Naive thymus-derived CD8-positive, alpha-beta T cell (primary cell): ENCODE measurements at regions not wholly inside any gene's neighbourhood (a gene's known extent, or its start where the extent isn't known, plus 50 kb on each side); places are given as distances from the start of the nearest gene placed in this dataset.

Experiments
- ATAC-seq, 2 donors: fragments of 150-1000 bp; cut with Tn5 transposase in 1 of 2; sonication (Bioruptor Pico), chemical (Tn5 transposase) in 1 of 2; 1 replicate in 1 of 2; 2 replicates in 1 of 2; pipeline ENCODE4 v1.10.0; 2021; ENCODE audit warnings: mild to moderate bottlenecking in 2 of 2, moderate library complexity in 2 of 2
- POLR2A ChIA-PET: fragments of 350-600 bp; sonication (Branson Sonifier 250); formaldehyde crosslinking; loops from one replicate; lab custom pipeline; 2021; ENCODE audit warnings: antibody characterized with exemption; lab: Charles Lee
- DNase-seq, 10 donors: peaks; one replicate each; pipeline versions ENCODE4 v3.0.0 to v3.0.0-alpha.2; 2020 to 2022
- H3K27ac Mint-ChIP-seq, 10 donors: one replicate each; pipeline ENCODE4 v1.8.0; 2020 to 2022; ENCODE audit warnings: mild to moderate bottlenecking in 10 of 10, mixed read lengths in 10 of 10, moderate library complexity in 4 of 10, inconsistent platforms in 1 of 10
- H3K27me3 Mint-ChIP-seq, 5 donors: one replicate each; pipeline ENCODE4 v1.8.0; 2021 to 2022; ENCODE audit warnings: mixed read lengths in 5 of 5
- H3K36me3 Mint-ChIP-seq, 3 donors: one replicate each; pipeline ENCODE4 v1.8.0; 2020 to 2022; ENCODE audit warnings: mixed read lengths in 3 of 3, mild to moderate bottlenecking in 2 of 3, inconsistent platforms in 1 of 3
- H3K4me1 Mint-ChIP-seq, 4 donors: one replicate each; pipeline ENCODE4 v1.8.0; 2021 to 2022; ENCODE audit warnings: mixed read lengths in 4 of 4
- H3K4me3 Mint-ChIP-seq, 10 donors: one replicate each; pipeline ENCODE4 v1.8.0; 2020 to 2022; ENCODE audit warnings: mild to moderate bottlenecking in 10 of 10, mixed read lengths in 10 of 10, moderate library complexity in 6 of 10, inconsistent platforms in 1 of 10
- H3K9me3 Mint-ChIP-seq, 9 donors: one replicate each; pipeline ENCODE4 v1.8.0; 2020 to 2022; ENCODE audit warnings: mixed read lengths in 9 of 9, mild to moderate bottlenecking in 3 of 9, inconsistent platforms in 1 of 9, moderate library complexity in 1 of 9

GRCh38 chr6:44569131-44569530 is 181.6 kb downstream of the CDC5L start:
- Mint-ChIP-seq H3K27me3 (peaks cover 3 to 13% (median 7%) of the 10 kb centered on the region in 5 donors), H3K4me1 (peaks cover 0 to 3% (median 0%) of the 10 kb centered on the region in 4 donors), H3K9me3 (no peaks in the 10 kb centered on the region), H3K4me3 (no peak overlapping the region), H3K27ac (no peak overlapping the region), H3K36me3 (peaks cover 0 to 2% (median 0%) of the 10 kb centered on the region in 3 donors)
- ATAC-seq (no peak), DNase-seq (no peak)
- POLR2A ChIA-PET: no interaction called here

- Mint-ChIP-seq H3K4me1 (peaks cover 0 to 3% (median 0%) of the 10 kb centered on the region in 4 donors), H3K4me3 (no peak overlapping the region), H3K36me3 (peaks cover 0 to 2% (median 0%) of the 10 kb centered on the region in 3 donors), H3K9me3 (no peaks in the 10 kb centered on the region), H3K27ac (no peak overlapping the region), H3K27me3 (peaks cover 3 to 13% (median 7%) of the 10 kb centered on the region in 5 donors)
- no peak for DNase-seq
- POLR2A ChIA-PET: no interaction called here
- ATAC-seq: no peak
These were observed 182.5 kb downstream of the CDC5L start for GRCh38 chr6:44569931-44570385.

DNA sequence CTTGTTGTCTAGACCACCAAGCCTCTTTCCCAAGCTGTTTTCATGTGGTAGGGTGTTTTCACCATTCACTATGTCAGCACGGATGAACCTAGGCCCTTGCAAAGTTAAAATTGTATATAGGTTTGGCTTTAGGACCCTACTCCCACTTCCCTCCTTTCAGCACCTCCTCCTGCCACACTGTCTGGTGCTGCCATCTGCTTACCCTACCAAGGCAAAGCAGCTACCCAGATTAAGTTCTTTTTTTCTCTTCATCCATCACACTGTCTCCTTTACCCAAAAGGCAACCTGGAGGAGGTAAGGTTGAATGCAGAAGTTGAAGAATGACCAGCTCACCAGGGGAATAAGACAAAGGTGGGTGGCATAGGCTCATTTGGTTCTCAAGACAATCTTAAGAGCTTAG is 184.0 kb downstream of the CDC5L start:
- Mint-ChIP-seq H3K27ac (no peak overlapping the region), H3K4me1 (peaks cover 0 to 3% (median 0%) of the 10 kb centered on the region in 4 donors), H3K36me3 (peaks cover 0 to 2% (median 0%) of the 10 kb centered on the region in 3 donors), H3K4me3 (no peak overlapping the region), H3K27me3 (peaks cover 4 to 13% (median 7%) of the 10 kb centered on the region in 5 donors), H3K9me3 (no peaks in the 10 kb centered on the region)
- no peak for DNase-seq
- no peak for ATAC-seq
- POLR2A ChIA-PET: no interaction called here

DNA sequence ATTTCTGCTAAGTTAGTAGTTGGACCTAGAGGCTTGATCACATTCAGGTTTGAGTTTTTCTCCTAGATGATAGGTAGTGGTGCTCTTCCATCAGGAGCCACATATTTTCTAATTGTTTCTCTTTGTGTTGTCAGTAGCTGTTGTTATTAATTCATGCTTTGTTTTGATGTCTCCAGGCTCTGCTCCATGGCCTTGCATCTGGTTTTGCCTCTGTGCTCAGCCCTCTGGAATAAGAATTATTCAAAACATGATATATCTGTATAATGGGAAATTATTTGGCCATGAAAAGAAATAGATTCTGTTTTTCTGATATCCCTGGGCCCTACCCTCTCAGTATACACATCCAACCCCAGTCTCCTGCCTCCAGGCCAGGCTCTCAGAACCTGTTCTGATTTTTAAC is 184.8 kb downstream of the CDC5L start:
- peaks cover 0 to 2% (median 0%) of the 10 kb centered on the region in 3 donors for H3K36me3 Mint-ChIP-seq
- peaks cover 4 to 17% (median 7%) of the 10 kb centered on the region in 5 donors for H3K27me3 Mint-ChIP-seq
- DNase-seq (no peak), ATAC-seq (no peak)
- POLR2A ChIA-PET: no interaction called here
- no peak overlapping the region for H3K4me3 Mint-ChIP-seq
- H3K9me3 Mint-ChIP-seq: no peaks in the 10 kb centered on the region
- H3K4me1 Mint-ChIP-seq: peaks cover 0 to 3% (median 0%) of the 10 kb centered on the region in 4 donors
- H3K27ac Mint-ChIP-seq: no peak overlapping the region

GRCh38 chr6:44575644-44576043 is 188.1 kb downstream of the CDC5L start:
- Mint-ChIP-seq H3K9me3 (no peaks in the 10 kb centered on the region), H3K4me3 (no peak overlapping the region), H3K27ac (no peak overlapping the region), H3K4me1 (no peaks in the 10 kb centered on the region), H3K36me3 (peaks cover 0 to 2% (median 0%) of the 10 kb centered on the region in 3 donors), H3K27me3 (peaks cover 5 to 21% (median 8%) of the 10 kb centered on the region in 5 donors)
- ATAC-seq (no peak), DNase-seq (no peak)
- POLR2A ChIA-PET: no interaction called here

DNA sequence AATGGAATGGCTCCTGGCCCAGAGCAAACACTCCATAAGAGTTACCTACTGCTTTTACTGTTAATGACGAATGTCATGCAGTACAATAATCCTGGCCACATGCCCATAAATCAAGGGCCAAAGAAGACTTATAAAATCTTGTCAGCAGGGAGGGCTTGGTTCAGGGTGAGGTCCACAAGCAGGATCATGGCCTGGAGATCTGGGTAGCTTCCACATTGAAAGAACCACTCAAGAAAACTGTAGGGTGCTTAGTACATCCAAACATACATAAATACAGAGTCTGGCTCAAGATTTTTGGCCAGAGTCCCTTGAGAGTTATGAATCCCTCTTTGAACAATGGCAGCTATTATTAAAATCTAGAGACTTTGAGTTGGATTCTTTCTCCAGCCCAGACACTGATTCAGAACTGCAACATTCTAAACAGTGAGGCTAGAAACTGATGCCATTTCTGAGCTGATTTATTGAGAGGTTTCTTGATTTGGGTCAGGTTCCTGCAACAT is 188.7 kb downstream of the CDC5L start:
- Mint-ChIP-seq H3K4me3 (no peak overlapping the region), H3K36me3 (peaks cover 0 to 2% (median 0%) of the 10 kb centered on the region in 3 donors), H3K27me3 (peaks cover 5 to 17% (median 6%) of the 10 kb centered on the region in 5 donors), H3K4me1 (no peaks in the 10 kb centered on the region), H3K9me3 (no peaks in the 10 kb centered on the region), H3K27ac (no peak overlapping the region)
- ATAC-seq (no peak), DNase-seq (no peak)
- POLR2A ChIA-PET: no interaction called here

DNA sequence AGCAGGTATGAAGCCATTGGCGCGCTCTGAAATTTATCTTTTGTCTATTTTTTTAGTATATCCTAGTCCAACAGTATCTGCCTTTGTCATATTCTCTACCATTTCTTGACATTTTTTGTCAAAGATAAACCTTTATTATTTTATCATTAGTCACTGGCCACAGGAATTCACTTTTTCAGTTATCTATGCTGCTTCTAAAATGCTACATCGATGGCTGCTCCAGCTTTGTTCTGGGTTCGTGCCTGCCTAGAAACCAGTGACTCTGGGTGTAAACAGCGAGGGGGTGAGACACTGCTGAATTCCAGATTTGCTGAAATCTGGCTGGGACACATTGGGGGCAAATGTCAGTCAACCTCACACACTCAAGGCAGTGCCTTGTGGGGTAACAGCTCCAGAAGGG is 193.4 kb downstream of the CDC5L start:
- DNase-seq (no peak), ATAC-seq (no peak)
- POLR2A ChIA-PET: no interaction called here
- Mint-ChIP-seq H3K4me3 (no peak overlapping the region), H3K4me1 (no peaks in the 10 kb centered on the region), H3K36me3 (peaks cover 0 to 15% (median 13%) of the 10 kb centered on the region in 3 donors), H3K27me3 (peaks cover 1 to 8% (median 8%) of the 10 kb centered on the region in 5 donors), H3K27ac (no peak overlapping the region), H3K9me3 (peaks cover 0 to 24% (median 13%) of the 10 kb centered on the region in 9 donors)

DNA sequence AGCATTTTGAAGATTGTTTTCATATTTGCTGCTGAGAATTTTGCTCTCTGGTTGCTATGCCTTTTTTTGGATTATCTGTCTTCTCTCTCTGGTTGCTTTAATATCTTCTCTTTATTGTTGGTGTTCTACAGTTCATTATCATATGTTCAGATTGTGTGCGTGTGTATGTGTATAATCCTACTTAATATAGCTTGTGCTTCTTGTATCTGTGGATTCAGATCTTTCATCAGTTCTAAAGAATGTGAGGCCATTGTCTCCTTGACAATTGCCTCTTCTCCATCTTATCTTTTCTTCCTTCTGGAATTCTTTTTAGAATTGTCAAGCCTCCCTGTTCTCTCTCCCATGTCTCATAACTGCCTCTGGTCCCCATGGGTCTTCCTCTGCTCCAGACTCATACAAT is 195.4 kb downstream of the CDC5L start:
- Mint-ChIP-seq H3K27ac (no peak overlapping the region), H3K9me3 (peaks cover 0 to 27% (median 13%) of the 10 kb centered on the region in 9 donors), H3K36me3 (peaks cover 0 to 15% (median 13%) of the 10 kb centered on the region in 3 donors), H3K4me3 (no peak overlapping the region), H3K4me1 (no peaks in the 10 kb centered on the region), H3K27me3 (peaks cover 0 to 12% (median 4%) of the 10 kb centered on the region in 5 donors)
- POLR2A ChIA-PET: no interaction called here
- ATAC-seq (no peak), DNase-seq (no peak)

DNA sequence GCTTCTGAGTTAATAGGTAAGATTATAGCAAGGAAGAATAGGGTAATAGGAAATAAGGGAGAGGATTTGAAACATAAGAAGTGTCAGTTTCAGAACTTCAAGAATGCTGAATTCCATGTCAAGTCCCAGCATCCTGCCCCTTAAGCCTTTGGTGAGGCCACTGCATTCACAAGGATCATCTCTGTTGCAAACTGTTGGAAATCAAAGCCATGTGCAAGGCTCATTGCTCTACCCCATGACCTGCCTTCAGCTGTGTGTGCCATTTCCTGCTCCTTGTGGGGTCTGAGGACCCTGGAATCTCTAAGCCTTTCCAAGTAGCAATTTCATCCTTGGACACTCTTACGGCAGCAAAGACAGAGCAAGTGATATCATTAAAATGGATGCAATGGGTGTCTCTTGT is 203.0 kb downstream of the CDC5L start:
- Mint-ChIP-seq H3K9me3 (peaks cover 0 to 12% (median 1%) of the 10 kb centered on the region in 9 donors), H3K27me3 (peaks cover 4 to 34% (median 7%) of the 10 kb centered on the region in 5 donors), H3K4me3 (no peak overlapping the region), H3K4me1 (peaks cover 2 to 11% (median 4%) of the 10 kb centered on the region in 4 donors), H3K36me3 (peaks cover 0 to 7% (median 6%) of the 10 kb centered on the region in 3 donors), H3K27ac (no peak overlapping the region)
- DNase-seq (no peak), ATAC-seq (no peak)
- POLR2A ChIA-PET: no interaction called here

- peak overlapping the region in 1 of 10 donors; percentile 5 for H3K27ac Mint-ChIP-seq
- ATAC-seq: peak; percentile 76 to 80
- no peak overlapping the region for H3K4me3 Mint-ChIP-seq
These were observed 206.0 kb downstream of the CDC5L start for GRCh38 chr6:44593539-44593944.

GRCh38 chr6:44594481-44594880 is 207.0 kb downstream of the CDC5L start:
- ATAC-seq: no peak
- Mint-ChIP-seq H3K9me3 (no peaks in the 10 kb centered on the region), H3K4me1 (peaks cover 2 to 11% (median 4%) of the 10 kb centered on the region in 4 donors), H3K27ac (peak overlapping the region in 1 of 10 donors; percentile 81), H3K4me3 (no peak overlapping the region), H3K36me3 (no peaks in the 10 kb centered on the region), H3K27me3 (peaks cover 0 to 26% (median 4%) of the 10 kb centered on the region in 5 donors)
- POLR2A ChIA-PET: no interaction called here
- no peak for DNase-seq

More at GRCh38 chr6:44593539-44593944, 206.0 kb downstream of the CDC5L start:
- DNase-seq: peak; percentile 35 to 84 (median 60)
- POLR2A ChIA-PET: interaction anchor here (0.7 kb wide), 1 partner anchor 1082 kb away, joined by 3 read pairs; no protein-coding TSS in a partner anchor
- peaks cover 2 to 11% (median 4%) of the 10 kb centered on the region in 4 donors for H3K4me1 Mint-ChIP-seq
- H3K9me3 Mint-ChIP-seq: peaks cover 0 to 7% (median 0%) of the 10 kb centered on the region in 9 donors
- H3K36me3 Mint-ChIP-seq: peaks cover 0 to 5% (median 4%) of the 10 kb centered on the region in 3 donors
- H3K27me3 Mint-ChIP-seq: peaks cover 2 to 34% (median 4%) of the 10 kb centered on the region in 5 donors

DNA sequence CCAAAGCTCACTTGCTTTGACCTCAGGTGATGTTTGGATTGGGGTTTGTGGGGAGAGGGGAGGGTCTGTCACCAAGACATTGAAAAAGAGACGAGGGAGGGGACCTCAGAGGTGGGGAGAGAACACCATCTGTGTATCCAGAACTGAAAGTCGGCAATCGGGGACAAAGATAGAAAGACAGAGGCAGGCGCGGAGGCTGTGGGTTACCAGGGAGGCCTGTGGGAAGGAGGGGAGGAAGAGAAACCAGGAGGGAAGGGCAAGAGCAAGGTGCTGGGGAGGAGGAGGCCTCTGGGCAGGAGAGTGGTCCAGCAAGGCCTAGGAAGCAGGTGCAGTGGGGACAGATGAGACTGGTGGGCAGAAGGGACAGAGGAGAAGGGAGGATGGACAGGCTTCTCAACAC is 211.2 kb downstream of the CDC5L start:
- POLR2A ChIA-PET: no interaction called here
- no peak overlapping the region for H3K27ac Mint-ChIP-seq
- H3K9me3 Mint-ChIP-seq: no peaks in the 10 kb centered on the region
- H3K36me3 Mint-ChIP-seq: no peaks in the 10 kb centered on the region
- H3K4me3 Mint-ChIP-seq: no peak overlapping the region
- DNase-seq: no peak
- H3K27me3 Mint-ChIP-seq: peaks cover 0 to 8% (median 3%) of the 10 kb centered on the region in 5 donors
- ATAC-seq: no peak
- H3K4me1 Mint-ChIP-seq: peaks cover 0 to 7% (median 2%) of the 10 kb centered on the region in 4 donors

DNA sequence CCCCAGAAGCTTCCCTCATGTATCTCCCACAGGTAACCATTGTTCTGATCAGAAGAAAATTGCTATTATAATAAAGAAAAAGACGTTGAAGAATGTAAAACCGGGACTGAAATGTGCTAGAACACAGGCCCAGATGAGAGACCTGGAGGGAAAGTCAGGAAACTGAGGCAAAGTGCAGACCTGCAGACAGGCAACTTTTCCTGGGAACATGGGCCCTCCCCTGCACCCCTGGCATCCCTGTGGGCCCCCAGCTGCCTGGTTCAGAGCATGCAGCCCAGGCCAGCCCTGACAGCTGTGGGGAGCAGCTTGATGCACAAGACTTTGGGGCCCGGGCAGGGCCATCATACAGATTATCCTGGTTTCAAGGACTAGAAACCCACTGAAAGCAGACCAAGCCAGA is 212.2 kb downstream of the CDC5L start:
- Mint-ChIP-seq H3K4me1 (no peaks in the 10 kb centered on the region), H3K9me3 (no peaks in the 10 kb centered on the region), H3K36me3 (no peaks in the 10 kb centered on the region), H3K4me3 (no peak overlapping the region), H3K27me3 (peaks cover 0 to 4% (median 0%) of the 10 kb centered on the region in 5 donors), H3K27ac (peak overlapping the region in 1 of 10 donors; percentile 51)
- POLR2A ChIA-PET: interaction anchor here (0.6 to 0.9 kb wide), 2 partner anchors 13 to 776 kb away, joined by 3 read pairs; no protein-coding TSS in a partner anchor
- DNase-seq (no peak), ATAC-seq (no peak)
